Activated CD8-positive, alpha-beta memory T cell treated with anti-CD3 and anti-CD28 coated beads, Interleukin-2, amount 50 U/mL, for 24 hours (primary cell): ENCODE measurements at regions not wholly inside any gene's neighbourhood (a gene's known extent, or its start where the extent isn't known, plus 50 kb on each side); places are given as distances from the start of the nearest gene placed in this dataset.

Source experiments
- DNase-seq: peaks from one replicate; pipeline ENCODE4 v3.0.0-alpha.2; 2020; ENCODE audit errors: extremely low read depth

DNA sequence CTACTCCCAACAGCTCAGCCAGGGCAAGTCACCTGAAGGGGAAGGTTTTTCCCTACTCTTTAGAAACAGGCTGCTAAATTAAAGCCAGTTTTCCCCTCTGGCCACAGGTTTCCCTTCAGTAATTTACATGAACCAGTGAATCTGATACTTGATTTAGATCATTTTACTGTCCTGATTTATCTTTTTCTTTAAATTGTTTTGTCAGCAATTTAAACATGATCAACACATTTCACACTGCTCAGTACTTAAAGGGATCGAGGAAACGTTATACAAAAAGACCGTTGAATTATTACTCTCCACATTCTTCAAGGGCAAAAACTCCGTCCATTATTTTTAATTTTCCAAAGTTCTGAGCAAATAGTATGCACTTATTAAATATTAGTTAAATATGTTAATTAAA, 1165.7 kb upstream of the GYPC start:
- DNase-seq: no peak

DNA sequence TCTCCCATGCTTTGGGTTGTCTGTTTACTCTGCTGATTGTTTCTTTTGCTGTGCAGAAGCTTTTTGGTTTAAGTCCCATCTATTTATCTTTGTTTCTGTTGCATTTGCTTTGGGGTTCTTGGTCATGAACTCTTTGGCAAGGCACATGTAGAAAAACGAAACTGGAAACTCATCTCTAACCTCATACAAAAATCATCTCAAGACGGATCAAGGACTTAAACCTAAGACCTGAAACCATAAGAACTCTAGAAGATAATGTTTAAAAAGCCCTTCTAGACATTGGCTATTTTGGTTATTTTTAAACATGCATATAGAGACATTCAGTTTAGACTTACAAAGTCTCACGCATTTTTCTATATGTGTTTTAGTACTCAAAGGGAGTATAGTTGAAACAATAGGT, 1164.3 kb upstream of the GYPC start:
- no peak for DNase-seq

DNA sequence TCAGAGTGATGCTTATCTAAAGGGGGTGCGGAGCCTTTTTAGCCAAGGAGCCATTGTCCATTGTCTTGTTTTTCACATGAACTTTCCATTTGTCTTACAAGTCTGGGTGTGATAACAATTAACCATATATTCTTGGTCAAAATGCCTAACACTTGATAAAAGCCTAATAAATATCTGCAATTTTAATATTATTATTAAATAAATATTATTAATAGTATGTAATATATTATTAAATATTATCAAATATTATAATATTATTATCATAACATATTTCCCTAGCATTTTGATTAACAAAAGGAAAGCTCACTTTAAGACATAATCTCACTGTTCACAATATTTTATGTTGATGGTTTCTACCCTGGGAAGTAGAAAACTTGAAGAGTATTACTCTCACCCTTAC, 1143.6 kb upstream of the GYPC start:
- DNase-seq: no peak

DNA sequence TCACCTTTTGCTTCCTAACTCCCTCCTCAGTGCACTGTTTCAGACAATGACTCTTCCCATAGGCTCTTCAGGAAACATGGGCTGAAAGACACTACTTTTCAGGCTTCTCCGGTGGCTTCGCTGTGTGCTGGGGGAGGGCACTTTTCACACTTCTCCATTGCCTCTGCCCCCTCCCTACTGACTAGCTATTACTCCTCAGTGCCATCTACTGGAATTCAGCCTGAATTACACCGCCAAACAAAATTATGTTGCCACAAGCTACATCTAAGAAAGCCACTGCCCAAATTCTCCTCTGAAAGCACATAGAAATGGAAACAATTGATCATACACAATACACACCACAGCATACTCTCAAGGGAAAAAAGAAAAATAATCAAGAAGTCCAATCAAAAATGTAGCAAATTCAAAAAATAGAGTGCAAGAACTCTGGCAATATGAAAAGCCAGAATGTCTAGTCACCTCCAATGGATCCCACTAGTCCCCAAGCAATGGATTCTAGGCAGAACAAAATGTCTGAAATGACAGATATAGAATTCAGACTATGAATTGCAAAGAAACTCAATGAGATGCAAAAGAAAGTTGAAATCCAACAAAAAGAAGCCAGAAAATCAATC, 1139.4 kb upstream of the GYPC start:
- no peak for DNase-seq

DNA sequence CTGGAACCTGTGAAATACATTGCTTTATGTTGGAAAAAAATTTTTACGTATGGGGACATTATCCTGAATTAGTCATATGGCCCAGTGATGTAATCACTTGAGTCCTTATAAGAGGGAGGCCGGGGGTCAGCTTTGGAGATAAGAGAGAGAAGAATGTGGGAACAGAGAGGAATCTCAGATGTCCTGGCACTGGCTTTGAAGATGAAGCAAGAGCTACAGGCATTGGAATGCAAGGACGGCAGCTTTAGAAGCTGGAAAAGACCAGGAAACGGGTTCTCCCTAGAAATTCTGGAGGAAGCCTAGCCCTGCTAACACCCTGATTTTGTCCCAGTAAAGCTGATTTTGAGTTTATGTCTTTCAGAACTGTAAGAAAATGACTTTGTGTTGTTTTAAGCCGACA, 1129.9 kb upstream of the GYPC start:
- no peak for DNase-seq

DNA sequence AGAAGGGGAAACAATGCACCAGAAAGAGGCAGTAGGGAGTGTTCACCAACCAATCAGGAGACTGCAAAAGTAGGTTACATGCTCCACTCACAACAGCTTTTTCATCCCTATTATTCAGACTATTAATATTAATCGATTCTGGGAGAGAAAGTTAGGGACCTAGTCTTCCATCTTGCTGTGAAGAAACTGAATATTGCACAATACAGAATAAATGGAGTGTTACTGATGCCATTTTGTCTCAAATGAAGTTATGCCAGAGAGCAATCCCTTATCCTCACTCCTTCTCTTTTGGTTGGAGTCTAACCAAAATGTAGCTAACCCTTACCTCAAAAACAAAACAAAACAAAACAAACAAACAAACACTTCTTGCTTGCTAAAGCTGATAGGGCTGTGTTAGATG, 1120.9 kb upstream of the GYPC start:
- DNase-seq: no peak

DNA sequence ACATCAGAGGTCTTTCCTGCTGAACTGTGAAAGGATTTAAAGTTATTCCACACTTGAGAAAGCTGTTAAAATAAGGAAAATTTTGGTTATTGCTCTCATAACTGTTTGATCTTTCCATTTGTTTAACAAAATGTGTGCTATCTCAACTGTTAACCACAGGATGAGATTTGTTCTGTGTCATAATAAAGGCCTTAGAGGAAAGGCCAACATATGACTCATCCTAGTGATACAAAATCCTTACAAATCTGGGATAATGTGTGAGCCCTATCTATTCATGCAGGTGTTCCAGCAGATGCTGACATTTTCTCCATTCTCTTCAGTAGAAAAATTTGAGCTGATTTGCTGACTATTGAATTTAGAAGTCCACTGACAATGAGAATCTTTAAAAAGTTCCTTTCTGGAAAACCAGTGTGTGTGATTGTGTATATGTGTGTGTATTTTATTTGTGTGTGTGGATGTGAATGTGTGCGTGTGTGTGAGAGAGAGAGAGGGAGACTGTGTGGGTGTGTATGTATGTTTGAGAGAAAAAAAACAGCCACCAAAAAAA, 1111.9 kb upstream of the GYPC start:
- DNase-seq: no peak

DNA sequence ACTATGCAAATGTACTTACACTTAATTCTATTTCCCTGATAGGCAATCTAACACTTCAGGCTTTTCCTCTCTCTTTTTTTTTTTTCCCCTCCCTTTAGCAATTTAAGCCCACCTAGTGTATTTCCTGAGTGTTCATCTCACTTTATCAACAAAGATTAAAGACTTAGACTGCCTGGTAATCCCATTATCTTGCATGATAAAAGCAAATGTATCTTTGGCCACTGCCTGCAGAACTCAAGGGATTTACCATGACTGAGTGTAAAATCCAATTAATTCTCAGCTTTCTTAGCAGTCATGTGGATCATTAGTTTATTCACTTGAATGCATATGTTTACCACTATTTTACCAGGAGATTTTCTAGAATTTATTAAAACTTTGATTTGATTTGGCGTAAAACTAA, 1102.2 kb upstream of the GYPC start:
- no peak for DNase-seq

DNA sequence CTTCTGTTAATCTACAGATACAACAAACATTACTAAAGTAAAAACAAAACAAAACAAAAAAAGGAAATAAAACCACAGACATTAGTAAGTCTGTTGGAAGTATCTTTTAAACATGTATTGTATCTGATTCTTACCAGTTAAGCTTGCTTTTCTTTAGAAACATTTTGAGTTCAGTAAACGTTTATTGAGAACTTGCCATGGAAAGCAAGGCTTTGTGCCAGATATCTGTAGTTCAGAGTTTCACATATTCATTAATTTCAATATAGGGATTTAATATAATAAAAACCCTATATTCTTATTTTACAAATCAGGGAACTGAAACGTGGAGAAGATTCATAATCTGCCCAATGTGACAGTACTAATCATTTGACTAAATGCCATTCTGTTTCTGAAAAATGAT, 1101.0 kb upstream of the GYPC start:
- DNase-seq: no peak

DNA sequence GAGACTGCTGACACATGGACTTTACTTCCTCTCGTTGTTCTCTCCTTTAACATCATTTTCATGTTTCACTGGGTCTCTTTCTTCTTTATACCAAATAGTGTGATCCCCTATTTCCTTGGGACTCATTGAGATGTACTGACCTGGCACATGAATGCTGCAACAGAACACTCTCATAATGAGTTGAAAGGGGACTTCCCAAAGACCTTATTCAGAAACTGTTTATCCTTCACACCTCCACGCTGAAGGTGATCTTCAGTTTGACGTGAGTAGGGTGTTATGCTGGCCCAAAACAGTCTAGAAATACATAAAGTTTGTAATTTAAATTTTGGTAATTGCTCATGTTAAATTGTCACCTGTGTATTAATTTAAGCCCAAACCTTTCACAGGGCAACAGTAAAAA, 1096.8 kb upstream of the GYPC start:
- no peak for DNase-seq

DNA sequence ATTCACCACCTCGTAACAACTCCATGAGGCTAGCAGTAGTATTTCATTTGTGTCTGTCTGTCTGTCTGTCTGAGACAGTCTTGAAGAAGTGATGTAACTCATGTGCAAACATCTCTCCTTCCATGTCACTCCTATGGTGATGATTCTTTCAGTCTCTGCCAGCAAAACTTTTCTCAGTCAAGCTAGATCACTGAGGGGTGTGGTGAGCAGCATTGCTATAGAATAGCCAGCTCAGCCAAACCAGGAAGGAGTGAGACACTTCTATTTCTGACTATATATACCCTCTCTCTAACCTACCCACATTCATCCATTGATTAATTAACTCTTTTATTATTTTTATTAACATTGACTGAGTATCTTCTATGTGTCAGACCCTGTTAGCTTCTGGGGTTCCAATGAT, 1095.1 kb upstream of the GYPC start:
- no peak for DNase-seq

DNA sequence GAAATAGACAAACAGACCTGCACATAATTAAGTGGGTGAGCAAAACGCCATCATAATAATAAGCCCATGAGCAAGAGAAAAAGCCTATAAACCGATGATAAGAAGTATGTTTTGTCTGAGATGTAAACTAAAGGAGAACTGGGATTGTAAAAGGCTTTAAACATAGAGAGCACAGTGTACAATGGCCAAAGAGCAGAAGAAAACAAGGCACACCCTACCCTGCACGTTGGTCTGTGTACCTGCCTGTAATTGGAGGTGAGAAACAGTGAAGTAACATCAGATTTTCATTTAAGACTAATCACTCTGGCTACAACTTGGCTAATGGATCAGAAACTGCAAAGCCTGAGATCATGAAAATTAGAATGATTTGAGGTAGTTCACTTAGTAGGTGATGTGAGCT, 1094.7 kb upstream of the GYPC start:
- no peak for DNase-seq

DNA sequence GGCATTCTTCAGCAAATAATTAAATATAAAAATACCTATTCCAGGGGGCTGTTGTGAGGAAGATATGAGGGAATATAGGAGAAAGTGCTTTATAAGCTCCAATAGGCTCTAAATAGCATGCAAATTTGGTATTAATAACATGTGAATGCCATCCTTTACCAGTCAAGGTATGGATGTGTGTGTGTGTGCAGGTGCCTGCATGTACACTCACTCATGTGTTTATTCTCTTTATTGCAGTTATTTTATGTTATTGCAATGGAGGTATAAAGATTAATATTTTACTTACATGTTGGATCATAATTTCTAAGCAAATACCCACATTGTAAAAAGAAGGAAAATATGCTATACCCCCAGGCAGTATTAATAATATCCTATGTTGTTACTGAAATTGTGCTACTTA, 1093.0 kb upstream of the GYPC start:
- no peak for DNase-seq

DNA sequence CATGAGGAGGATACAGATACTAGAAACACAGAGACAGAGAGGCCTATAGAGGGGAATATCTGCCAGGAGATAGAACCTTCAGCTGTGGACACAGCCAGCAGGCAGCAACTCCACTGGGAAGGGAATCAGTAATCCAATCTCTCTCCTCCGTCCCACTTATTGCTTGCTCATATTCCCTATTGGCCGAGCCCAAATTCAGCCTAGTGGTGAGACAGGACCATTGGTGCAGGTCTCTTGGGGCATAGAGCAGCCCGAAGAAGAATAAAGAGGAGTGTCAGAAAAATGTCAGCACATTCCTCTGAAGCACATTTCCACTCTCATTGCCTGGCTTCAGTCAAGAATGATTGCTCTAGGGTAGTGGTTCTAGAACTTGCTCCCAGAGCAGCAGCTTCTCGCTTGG, 1091.5 kb upstream of the GYPC start:
- no peak for DNase-seq

DNA sequence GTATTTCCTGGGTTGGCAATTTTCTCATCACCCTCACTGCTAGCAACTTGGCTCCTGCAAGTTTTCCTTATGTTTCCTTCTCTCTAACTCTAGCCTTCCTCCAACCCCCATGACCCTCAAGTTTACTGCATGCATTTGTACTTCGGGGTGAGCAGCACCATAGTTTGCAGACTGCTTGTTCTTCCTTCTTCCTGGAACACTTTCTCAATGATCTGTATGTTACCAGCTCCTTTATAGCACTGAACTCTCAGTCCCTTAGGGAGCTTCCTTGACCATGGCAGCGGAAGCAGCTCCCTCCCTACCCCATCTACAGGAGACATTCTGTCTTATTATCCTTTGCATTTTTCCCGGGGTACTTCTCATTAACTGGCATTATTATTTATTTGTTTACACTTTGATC, 1089.5 kb upstream of the GYPC start:
- DNase-seq: no peak

DNA sequence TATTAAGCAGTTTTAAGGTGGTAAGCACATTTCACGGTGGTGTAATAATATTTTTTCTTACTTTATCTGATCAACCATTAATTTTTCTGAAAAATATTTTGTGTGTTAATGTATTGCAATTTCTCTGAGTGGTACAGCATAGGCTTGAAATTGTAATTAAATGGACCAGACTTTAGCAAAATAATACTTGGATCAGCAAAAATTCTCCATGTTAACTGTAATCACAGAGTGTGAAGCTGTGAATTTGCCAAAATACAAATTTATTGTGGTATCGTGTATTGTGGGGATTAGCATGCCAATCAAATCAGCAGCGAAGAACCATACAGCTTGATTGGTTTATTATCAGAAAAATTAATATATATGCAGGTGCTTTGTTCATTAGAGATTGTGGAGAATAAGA, 1088.9 kb upstream of the GYPC start:
- DNase-seq: no peak

DNA sequence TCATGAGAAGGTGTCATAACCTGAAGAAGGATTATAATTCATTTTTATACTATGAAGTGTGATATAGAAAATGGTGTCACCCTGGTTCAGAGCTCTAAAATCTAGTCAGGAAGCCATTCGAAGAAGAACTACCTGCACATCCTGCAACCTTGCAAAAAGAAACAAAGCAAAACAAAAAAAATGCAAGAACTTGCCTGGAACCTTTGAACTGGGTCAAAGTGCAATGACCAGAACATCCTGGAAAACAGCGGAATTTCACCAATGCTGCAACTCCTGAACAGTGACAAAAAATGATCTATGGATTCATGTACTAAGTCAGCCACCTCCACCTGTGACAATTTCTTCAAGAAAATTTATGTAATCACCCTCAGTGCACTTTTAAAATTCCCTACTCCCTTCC, 1083.3 kb upstream of the GYPC start:
- DNase-seq: no peak

DNA sequence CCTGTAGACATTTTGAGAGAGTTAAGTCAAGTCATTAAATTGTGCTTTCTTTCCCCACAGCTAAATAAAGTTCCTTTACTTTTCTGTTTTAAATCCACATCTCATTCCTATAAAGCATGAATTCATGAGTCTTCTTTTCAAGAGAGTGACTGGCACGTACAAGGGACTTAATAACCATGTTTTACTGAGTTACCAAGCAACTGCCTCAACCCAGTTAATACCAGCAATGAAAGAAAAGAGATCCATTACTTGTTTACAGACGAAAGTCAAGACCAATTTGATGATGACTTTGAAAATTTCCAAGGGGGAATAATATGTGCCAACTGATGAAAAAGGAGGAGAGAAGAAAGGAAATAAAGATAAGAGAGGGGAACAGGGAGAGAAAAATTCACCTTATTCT, 1082.5 kb upstream of the GYPC start:
- no peak for DNase-seq

DNA sequence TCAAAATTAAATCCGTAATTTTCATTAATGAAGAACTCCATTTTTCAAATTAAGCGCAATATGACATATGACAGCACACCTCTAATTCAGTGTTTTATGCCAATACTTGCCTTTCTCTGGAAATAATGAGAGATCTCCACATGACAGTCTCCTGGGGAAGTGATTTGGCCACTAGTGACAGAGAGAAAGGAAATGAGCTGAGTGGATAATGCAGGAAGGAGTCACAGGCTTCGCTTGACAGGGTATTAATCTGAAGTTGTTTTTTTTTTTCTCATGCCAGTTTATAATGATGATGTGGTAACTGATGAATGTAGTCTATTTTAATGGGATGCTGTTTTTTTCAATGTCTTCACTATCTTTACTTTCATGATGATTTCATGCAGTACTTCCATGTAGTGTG, 1079.4 kb upstream of the GYPC start:
- DNase-seq: no peak

DNA sequence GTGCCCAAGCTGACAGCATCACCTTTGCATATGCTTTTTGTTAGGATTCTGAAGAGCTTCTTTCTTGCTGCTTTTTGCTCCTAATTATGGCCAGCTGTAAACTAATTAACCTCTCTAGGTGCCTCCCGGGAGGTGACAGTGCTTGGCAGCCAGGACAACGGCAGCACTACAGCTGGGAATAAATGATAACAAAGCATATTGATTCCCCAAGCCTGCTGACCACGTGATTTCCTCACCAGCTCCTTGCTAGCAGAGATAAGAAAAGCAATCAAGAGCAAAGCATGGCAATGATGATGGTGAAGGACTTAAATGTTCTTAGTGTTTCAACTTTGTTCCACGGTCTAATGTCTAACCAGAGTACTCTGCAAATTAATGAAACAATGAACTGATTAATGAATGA, 1074.4 kb upstream of the GYPC start:
- DNase-seq: no peak

DNA sequence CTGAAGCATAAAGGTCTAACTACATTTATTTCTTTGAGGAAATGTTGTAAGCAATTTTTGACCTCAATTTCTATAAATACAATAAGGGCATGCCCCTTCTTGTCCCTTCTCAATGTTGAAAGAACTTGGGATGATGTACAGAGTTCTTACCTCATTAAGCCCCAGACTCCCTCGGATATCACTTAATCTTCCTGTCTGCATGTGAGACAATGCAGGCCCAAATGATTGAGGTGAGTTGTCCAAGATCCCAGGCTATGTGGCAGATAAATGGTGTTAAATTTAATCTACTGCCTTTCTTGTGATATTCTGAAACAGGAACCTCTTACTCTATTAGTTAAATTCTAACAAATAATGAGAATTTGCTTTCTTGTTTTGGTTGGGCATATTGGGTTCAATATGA, 1073.4 kb upstream of the GYPC start:
- DNase-seq: no peak

DNA sequence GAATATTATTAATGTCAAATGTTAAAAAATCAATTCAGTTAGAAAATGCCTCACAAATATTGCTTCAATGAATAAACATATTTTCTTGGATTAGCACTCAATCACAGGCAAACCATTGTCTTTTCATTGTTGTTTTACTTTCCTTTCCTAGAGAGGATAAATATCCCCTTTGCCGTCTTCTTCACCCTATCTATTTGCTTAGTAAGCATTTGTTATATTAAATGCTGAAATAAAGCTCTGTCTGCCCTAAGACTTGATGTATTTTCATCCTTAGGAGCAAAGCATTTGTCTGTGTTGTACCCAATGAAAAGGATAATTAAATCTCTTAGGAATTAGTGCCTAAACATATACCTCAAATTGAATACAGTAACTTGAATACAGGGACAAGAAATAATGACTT, 1071.2 kb upstream of the GYPC start:
- no peak for DNase-seq

DNA sequence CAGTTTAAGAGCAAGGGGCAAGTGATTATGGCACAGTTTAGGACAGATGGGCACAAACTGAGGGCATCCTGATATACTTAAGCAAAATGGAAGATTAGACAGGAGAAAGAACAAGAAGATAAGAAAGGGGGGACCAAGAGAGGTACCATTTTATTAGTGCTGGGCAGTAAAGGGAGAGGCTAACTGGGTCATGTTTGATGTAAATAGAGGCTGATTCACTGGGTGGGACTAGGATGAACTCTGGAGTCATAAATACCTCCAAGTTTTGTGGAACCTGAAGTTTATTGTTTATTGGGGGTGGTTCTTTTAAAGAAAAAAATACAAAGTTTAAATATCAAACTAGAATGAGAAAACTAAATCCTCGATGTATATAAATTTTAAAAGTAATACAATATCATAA, 1067.2 kb upstream of the GYPC start:
- DNase-seq: no peak

DNA sequence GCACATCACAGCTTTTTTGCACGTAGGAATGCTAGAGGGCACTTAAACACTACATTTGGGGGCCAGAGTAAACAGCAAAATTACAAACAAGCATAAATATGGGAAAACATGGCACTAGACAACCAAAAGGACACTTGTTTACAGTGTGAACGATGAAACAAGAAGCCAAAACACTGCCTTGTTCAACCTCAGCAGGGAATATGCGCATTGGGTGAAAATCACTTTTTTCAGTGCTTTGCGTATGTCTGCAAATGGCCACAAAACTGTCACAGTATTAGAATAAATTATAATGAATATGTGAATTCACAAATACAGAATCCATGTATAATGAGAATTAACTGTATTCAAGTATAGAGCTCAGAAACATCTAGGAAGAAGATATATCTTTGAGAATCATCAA, 1064.0 kb upstream of the GYPC start:
- no peak for DNase-seq

DNA sequence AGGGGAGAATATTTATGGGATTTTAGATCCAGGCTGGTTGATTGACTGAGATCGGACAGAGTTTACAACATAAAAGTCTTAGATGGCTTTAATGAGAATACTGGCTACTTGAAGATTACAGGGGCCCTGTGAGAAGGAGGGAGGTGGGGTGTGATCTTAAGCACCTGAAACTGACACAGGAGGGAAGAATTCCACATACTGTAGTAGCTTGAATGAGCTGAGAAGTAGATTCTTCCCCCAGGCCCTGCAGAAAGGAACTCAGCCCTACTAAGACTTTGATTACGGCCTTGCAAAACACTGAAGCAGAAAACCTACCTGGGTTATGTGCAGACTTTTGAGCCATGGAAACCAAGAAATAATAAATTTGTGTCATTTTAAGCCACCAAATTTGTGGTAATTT, 1062.9 kb upstream of the GYPC start:
- DNase-seq: no peak
